Type B pancreatic cell (in vitro differentiated cells): ENCODE measurements at regions not wholly inside any gene's neighbourhood (a gene's known extent, or its start where the extent isn't known, plus 50 kb on each side); places are given as distances from the start of the nearest gene placed in this dataset.

Experiments
- DNase-seq: peaks from one replicate; pipeline ENCODE4 v3.0.0; 2021; ENCODE audit warnings: mixed read lengths; ENCODE audit not compliant: unreplicated experiment; ENCODE audit errors: extremely low spot score
- H3K27ac Mint-ChIP-seq: 2 replicates; pipeline ENCODE4 v1.8.0; 2021; ENCODE audit warnings: mild to moderate bottlenecking, mixed read lengths
- H3K27me3 Mint-ChIP-seq: 2 replicates; pipeline ENCODE4 v1.8.0; 2021; ENCODE audit warnings: mixed read lengths
- H3K36me3 Mint-ChIP-seq: 2 replicates; pipeline ENCODE4 v1.8.0; 2021; ENCODE audit warnings: mixed read lengths
- H3K4me1 Mint-ChIP-seq: one replicate; pipeline ENCODE4 v1.8.0; 2021; ENCODE audit warnings: mixed read lengths; ENCODE audit not compliant: unreplicated experiment
- H3K4me3 Mint-ChIP-seq: 2 replicates; pipeline ENCODE4 v1.8.0; 2021; ENCODE audit warnings: mild to moderate bottlenecking, mixed read lengths
- H3K9me3 Mint-ChIP-seq: 2 replicates; pipeline ENCODE4 v1.8.0; 2021; ENCODE audit warnings: mixed read lengths
- CTCF ChIP-seq: fragments of 200-600 bp; sonication (generic); conservative IDR thresholded peaks from 2 replicates; pipeline ENCODE4 v1.5.0; 2021; ENCODE audit warnings: antibody characterized with exemption, mild to moderate bottlenecking

DNA sequence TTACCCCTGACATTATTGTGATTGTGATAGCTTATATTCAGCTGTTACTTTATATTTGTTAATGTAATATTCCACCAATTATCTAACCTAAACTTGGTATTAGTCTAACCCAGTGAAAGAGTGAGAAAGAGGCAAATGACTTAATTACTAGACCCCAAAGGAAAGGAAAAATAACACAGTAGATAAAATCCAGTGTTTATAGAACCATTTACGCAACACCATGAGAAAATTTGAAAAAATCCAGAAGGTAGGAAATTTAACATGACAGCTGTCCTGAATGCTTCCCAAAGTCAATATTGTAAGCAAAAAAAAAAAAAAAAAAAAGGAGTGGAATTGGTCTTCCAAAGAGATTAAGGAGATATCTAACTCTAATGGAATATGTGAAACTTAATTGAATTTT, 741.5 kb upstream of the GHITM start:
- TF ChIP-seq CTCF, result no peak
- Mint-ChIP-seq H3K27me3 (no peaks in the 10 kb centered on the region), H3K4me3 (no peak overlapping the region), H3K9me3 (no peaks in the 10 kb centered on the region), H3K27ac (no peak overlapping the region), H3K4me1 (no peaks in the 10 kb centered on the region), H3K36me3 (no peaks in the 10 kb centered on the region)
- DNase-seq, result no peak

GRCh38 chr10:83410570-83410969, 728.7 kb upstream of the GHITM start:
- no peak for TF ChIP-seq CTCF
- DNase-seq, result no peak
- Mint-ChIP-seq H3K27ac (no peak overlapping the region), H3K4me1 (no peaks in the 10 kb centered on the region), H3K27me3 (no peaks in the 10 kb centered on the region), H3K4me3 (no peak overlapping the region), H3K9me3 (no peaks in the 10 kb centered on the region), H3K36me3 (no peaks in the 10 kb centered on the region)

GRCh38 chr10:83425306-83425705, 714.0 kb upstream of the GHITM start:
- peaks cover 4% of the 10 kb centered on the region for H3K36me3 Mint-ChIP-seq
- H3K27ac Mint-ChIP-seq, result no peak overlapping the region
- no peak overlapping the region for H3K4me3 Mint-ChIP-seq

GRCh38 chr10:83427101-83427500, 712.2 kb upstream of the GHITM start:
- Mint-ChIP-seq H3K27me3 (no peaks in the 10 kb centered on the region), H3K36me3 (peaks cover 4% of the 10 kb centered on the region), H3K4me1 (peaks cover 5% of the 10 kb centered on the region), H3K9me3 (peaks cover 18% of the 10 kb centered on the region), H3K27ac (no peak overlapping the region), H3K4me3 (no peak overlapping the region)
- DNase-seq, result no peak
- TF ChIP-seq CTCF, result no peak

More at GRCh38 chr10:83425306-83425705, 714.0 kb upstream of the GHITM start:
- Mint-ChIP-seq H3K4me1 (peaks cover 5% of the 10 kb centered on the region), H3K9me3 (peaks cover 14% of the 10 kb centered on the region), H3K27me3 (no peaks in the 10 kb centered on the region)
- DNase-seq, result no peak
- no peak for TF ChIP-seq CTCF

GRCh38 chr10:83432261-83433045, 706.9 kb upstream of the GHITM start:
- TF ChIP-seq CTCF, result no peak
- Mint-ChIP-seq H3K4me1 (peaks cover 5% of the 10 kb centered on the region), H3K9me3 (peaks cover 18% of the 10 kb centered on the region), H3K4me3 (no peak overlapping the region), H3K27ac (no peak overlapping the region), H3K36me3 (peaks cover 4% of the 10 kb centered on the region), H3K27me3 (peaks cover 2% of the 10 kb centered on the region)
- no peak for DNase-seq
